Neural progenitor cell (in vitro differentiated cells): ENCODE measurements at regions not wholly inside any gene's neighbourhood (a gene's known extent, or its start where the extent isn't known, plus 50 kb on each side); places are given as distances from the start of the nearest gene placed in this dataset.

Source experiments
- EZH2phosphoT487 ChIP-seq: fragments of 200-600 bp; sonication (generic); IDR thresholded peaks from 2 replicates; pipeline ENCODE4 v1.6.1; 2017; ENCODE audit warnings: antibody characterized with exemption
- TF ChIP-seq, protein P1 (sequence below): fragments of 200-600 bp; sonication (generic); IDR thresholded peaks from 2 replicates; pipeline ENCODE4 v1.5.1; 2017; ENCODE audit warnings: antibody characterized with exemption, mild to moderate bottlenecking

DNA sequence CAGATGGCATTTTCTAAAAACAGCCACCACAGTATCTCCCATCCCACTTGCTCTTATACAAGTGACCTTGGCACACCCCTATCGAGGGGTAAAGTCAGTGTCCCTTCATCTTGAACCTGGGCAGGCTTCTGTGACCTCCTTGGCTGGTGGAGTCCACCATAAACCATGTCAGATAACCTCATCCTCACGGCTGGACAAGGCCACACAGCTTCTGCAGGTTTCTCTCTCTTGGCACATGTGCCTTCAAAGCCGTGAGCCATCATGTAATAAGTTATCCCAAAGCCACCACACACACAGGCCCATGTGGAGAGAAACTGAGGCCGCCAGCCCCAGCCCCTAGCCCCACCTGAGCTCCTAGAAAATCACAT lies 105.4 kb downstream of the SNX5 start:
- TF ChIP-seq, protein P1, sequence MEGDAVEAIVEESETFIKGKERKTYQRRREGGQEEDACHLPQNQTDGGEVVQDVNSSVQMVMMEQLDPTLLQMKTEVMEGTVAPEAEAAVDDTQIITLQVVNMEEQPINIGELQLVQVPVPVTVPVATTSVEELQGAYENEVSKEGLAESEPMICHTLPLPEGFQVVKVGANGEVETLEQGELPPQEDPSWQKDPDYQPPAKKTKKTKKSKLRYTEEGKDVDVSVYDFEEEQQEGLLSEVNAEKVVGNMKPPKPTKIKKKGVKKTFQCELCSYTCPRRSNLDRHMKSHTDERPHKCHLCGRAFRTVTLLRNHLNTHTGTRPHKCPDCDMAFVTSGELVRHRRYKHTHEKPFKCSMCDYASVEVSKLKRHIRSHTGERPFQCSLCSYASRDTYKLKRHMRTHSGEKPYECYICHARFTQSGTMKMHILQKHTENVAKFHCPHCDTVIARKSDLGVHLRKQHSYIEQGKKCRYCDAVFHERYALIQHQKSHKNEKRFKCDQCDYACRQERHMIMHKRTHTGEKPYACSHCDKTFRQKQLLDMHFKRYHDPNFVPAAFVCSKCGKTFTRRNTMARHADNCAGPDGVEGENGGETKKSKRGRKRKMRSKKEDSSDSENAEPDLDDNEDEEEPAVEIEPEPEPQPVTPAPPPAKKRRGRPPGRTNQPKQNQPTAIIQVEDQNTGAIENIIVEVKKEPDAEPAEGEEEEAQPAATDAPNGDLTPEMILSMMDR = no peak
- TF ChIP-seq EZH2phosphoT487 = no peak
